ENCODE measurements at regions not wholly inside any gene's neighbourhood (a gene's known extent, or its start where the extent isn't known, plus 50 kb on each side); places are given as distances from the start of the nearest gene placed in this dataset.

GRCh38 chr15:70504988-70505387 lies 258.4 kb downstream of the UACA start:
- TF ChIP-seq, protein P1, sequence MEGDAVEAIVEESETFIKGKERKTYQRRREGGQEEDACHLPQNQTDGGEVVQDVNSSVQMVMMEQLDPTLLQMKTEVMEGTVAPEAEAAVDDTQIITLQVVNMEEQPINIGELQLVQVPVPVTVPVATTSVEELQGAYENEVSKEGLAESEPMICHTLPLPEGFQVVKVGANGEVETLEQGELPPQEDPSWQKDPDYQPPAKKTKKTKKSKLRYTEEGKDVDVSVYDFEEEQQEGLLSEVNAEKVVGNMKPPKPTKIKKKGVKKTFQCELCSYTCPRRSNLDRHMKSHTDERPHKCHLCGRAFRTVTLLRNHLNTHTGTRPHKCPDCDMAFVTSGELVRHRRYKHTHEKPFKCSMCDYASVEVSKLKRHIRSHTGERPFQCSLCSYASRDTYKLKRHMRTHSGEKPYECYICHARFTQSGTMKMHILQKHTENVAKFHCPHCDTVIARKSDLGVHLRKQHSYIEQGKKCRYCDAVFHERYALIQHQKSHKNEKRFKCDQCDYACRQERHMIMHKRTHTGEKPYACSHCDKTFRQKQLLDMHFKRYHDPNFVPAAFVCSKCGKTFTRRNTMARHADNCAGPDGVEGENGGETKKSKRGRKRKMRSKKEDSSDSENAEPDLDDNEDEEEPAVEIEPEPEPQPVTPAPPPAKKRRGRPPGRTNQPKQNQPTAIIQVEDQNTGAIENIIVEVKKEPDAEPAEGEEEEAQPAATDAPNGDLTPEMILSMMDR (IDR thresholded peaks at IDR 0.05) = no peak
- no peak for TF ChIP-seq POLR2A (IDR thresholded peaks at IDR 0.05)
